OCI-LY3 (cell line): ENCODE measurements at regions not wholly inside any gene's neighbourhood (a gene's known extent, or its start where the extent isn't known, plus 50 kb on each side); places are given as distances from the start of the nearest gene placed in this dataset.

Source experiments
- EZH2phosphoT487 ChIP-seq: fragments of 200-600 bp; shearing (Covaris generic); IDR thresholded peaks from 2 replicates; pipeline ENCODE4 v1.6.1; 2018; ENCODE audit warnings: antibody characterized with exemption, mixed run types, low read depth
- TF ChIP-seq, protein P1 (sequence below): fragments of 200-600, 300-600 bp; sonication (generic); IDR thresholded peaks from 2 replicates; pipeline ENCODE4 v1.5.1; 2014; ENCODE audit warnings: antibody characterized with exemption, low read length, low read depth

DNA sequence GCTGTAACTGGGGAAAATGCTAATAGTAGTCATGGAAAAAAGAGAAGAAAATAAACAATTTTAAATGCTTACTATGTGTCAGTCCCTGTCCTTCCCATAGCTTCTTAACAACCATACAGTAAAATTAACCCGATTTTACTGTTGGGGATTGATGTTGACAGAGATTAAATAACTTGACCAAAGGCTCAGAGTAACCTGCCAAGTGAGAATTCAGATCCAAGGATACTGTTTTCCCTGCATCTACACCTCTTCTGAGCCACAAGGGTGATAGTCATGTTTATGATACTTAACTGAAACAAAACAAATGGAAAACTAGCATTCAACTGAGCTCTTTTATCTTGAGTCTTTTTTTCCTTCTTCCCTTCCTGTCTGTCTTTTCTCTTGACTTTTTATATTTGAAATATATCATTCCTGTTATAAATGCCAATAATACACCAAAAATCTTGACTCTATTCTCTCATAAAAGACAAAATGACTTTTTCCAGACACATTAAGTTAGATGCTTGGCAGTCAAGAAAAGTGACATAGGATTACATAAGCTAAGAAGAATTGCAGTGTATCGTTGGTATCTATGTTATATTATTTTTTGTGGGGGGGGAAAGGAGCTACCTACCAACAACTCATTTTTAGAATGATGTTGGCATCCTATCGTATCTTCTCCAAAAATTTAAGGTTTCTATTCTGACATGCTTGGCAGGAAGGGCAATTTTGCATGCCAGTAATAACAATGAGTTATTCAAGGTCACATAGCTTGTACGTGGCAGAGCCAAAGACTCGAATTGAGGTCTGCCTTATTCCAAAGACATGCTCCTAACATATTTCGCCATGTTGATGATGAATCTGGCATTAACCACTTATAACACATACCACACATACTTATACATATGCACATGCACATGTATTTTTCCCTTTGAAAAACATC is 306.6 kb upstream of the KCNH8 start:
- TF ChIP-seq, protein P1, sequence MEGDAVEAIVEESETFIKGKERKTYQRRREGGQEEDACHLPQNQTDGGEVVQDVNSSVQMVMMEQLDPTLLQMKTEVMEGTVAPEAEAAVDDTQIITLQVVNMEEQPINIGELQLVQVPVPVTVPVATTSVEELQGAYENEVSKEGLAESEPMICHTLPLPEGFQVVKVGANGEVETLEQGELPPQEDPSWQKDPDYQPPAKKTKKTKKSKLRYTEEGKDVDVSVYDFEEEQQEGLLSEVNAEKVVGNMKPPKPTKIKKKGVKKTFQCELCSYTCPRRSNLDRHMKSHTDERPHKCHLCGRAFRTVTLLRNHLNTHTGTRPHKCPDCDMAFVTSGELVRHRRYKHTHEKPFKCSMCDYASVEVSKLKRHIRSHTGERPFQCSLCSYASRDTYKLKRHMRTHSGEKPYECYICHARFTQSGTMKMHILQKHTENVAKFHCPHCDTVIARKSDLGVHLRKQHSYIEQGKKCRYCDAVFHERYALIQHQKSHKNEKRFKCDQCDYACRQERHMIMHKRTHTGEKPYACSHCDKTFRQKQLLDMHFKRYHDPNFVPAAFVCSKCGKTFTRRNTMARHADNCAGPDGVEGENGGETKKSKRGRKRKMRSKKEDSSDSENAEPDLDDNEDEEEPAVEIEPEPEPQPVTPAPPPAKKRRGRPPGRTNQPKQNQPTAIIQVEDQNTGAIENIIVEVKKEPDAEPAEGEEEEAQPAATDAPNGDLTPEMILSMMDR: no peak
- no peak for TF ChIP-seq EZH2phosphoT487
